HG03025 (cell line): ENCODE measurements at regions not wholly inside any gene's neighbourhood (a gene's known extent, or its start where the extent isn't known, plus 50 kb on each side); places are given as distances from the start of the nearest gene placed in this dataset.

Experiments used
- ATAC-seq: cut with Tn5 transposase; IDR thresholded peaks from one replicate; pipeline ENCODE4 v1.9.1; 2021; ENCODE audit warnings: mild to moderate bottlenecking, moderate library complexity; ENCODE audit not compliant: unreplicated experiment, low FRiP score

GRCh38 chr4:156021298-156021697, 67.6 kb upstream of the CTSO start:
- no peak for ATAC-seq

- ATAC-seq, result no peak
Observed at GRCh38 chr4:156019246-156019645, 65.6 kb upstream of the CTSO start.

- ATAC-seq, result no peak
Observed at GRCh38 chr4:156018383-156018782, 64.7 kb upstream of the CTSO start.

GRCh38 chr4:156015781-156016180, 62.1 kb upstream of the CTSO start:
- ATAC-seq, result no peak

GRCh38 chr4:156006192-156006591, 52.5 kb upstream of the CTSO start:
- no peak for ATAC-seq
